ENCODE measurements at regions not wholly inside any gene's neighbourhood (a gene's known extent, or its start where the extent isn't known, plus 50 kb on each side); places are given as distances from the start of the nearest gene placed in this dataset.
"Not testable (repeated sequence)": the region's sequence is repeated elsewhere in the genome, so short reads cannot be mapped to it uniquely, and the experiment has no call there.

DNA sequence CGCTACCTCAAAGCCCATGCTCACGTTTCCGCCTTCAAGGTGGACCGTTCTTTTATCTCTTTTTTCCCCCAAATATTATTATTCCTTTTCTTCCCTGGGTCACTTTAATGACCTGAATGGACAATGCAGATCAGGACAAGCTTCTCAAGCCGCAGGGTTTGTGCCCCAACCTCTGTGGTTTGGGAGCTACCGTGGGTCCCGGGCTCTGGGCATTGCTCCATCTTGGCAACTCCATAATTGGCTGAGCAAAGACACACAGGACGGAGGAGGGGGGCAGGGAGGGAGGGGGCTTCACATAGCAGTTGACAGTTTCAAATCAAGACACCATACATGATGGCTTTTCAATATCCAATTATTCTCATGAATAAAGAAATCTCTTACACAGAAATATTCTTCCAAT lies 308.1 kb upstream of the FZD8 start:
- no peak for DNase-seq

DNA sequence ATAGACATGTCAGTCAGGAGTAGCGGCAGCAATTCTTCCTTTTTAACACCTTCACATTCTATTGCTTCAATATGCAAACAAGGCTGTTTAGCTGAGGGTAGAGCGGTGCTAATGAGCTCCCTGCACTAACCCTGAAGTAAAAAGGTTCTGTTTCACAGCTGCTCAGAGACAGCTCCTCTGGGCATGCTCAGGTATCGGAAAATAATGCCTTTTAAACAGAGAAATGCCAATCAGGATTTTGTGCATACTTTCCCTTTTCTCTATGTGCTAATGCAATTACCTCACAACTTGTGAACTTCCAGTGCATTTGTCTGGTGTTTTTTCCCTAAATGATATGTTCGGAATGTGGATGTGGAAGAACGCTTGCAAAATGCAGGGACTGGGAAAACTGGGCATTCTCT lies 307.7 kb upstream of the FZD8 start:
- DNase-seq = no peak

DNA sequence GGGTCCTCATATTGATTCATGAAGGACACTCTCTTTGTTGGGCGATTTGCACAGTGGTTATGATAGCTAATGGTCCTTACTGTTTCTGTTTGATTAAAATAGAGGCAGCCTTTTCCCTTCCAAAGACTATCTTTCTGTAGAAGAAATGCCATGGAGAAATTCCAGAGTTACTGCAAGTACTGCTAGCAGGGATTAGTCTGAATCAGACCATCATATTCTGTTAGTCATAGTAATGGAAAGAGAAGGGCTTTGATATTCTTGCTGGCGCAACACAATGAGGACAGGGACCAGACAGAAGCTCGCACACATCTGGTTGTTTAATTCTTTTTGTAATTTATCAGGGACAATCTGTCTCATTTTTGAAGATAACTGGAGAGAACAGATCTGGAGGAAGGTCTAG lies 304.5 kb upstream of the FZD8 start:
- DNase-seq = no peak

DNA sequence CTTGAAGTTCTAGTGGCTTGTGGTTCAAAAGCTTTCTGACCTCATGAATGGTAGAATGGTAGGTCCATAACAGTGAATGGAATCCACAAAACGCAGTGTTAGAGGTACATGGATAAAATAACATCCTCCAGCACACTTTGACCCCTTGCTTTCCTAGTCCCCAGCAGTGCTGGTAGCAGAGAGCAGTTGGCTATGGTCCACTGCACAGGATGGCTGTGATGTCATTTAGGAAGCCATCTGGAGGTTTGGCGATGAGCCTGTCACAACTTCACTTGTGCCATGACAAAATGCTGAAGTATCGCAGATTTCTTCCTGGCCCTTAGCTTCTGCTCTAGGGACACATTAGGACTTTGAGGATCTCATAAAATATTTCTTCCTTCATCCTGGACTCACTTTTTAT lies 300.0 kb upstream of the FZD8 start:
- no peak for DNase-seq

DNA sequence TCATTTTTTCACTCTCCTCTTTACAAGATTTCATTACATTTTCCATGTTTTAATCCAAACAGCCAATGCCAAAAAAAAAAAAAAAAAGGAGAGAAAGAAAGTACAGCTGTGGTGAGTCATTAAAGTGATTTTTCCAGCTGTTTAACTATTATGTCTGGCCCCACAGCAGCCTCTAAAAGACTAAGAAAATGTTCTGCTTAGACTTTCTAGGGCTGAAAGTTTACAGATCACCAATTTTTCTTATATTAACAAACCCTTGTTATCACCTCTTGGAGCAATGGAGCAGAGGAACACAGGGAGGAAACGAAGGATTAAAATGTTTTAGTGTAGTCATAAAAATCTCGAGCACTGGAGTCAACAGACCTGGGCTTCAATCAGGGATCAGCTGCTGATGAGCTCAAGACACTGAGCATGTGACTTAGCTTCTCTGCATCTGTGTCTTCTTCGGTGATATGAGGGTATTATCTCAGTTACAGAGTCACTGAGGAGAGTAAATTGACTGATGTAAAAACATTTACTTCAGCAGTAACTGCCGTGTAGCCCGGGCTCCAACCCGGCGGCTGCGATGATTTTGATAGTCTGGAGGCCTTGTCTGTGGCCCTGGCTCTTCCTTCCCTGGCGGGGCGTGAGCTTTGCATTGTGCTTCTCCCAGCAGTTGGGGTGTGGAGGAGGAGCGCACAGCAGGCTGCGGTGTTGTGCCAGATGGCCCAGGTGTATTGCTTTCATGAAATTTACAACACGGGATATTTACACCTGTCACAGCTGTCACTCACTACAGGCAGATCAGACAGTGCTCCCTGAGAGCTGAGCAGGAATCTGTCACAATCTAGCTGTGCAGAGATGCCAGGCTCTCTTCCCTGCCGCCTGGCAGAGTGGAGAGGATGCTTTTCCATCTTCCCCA lies 298.3 kb upstream of the FZD8 start:
- no peak for DNase-seq

DNA sequence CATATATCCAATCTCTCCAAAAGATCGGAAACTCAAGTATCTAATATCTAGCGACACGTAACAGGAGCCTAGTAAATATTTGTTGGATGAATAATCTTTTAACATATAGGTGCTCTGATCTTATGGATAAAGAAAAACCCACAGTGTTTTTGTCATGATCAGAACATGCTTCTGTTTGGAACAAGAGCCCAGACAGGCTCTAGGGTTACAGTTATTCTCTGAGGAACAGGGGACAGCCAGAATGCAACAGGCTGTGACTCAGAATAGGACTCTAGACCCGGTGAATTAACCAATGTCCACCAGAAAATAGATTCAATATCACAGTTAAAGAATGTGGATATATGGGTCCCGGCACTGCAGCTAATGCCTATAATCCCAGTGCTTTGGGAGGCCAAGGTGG lies 296.1 kb upstream of the FZD8 start:
- no peak for DNase-seq

DNA sequence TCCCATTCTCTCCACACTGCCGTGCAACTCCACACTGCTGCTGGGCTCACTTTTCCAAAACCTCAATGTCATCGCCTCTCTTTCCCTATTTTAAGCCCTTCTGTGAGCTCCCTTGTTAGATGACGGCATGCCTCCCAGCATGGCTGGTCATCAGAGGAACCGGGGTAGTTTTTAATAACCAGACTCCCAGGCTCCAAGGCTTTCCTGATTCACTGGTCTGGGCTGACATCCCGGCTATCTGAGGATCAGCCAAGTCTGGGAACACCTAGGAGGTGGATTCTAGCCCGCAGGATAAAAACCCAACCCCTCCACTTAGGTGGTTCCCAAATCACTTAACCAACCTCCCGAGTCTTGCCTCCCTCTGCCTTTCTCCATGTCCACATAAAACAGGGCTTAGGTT lies 295.4 kb upstream of the FZD8 start:
- no peak for DNase-seq

DNA sequence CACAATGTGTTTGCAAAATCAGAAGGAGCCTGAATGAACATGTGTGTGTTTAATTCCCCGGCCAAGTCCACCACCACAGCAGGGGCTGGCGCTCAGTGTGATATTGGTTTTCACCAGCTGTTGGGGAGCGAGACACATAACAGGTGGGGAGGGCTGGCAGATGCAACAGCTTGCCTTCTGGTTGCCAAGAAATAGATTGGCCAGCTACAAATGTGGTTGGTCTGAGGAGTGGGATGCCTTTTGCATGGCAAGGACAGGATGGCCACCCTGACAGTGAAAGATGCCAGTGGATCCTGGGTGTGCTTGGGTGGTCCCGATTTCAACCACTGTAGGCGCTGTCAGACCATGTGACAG lies 292.5 kb upstream of the FZD8 start:
- DNase-seq = no peak

DNA sequence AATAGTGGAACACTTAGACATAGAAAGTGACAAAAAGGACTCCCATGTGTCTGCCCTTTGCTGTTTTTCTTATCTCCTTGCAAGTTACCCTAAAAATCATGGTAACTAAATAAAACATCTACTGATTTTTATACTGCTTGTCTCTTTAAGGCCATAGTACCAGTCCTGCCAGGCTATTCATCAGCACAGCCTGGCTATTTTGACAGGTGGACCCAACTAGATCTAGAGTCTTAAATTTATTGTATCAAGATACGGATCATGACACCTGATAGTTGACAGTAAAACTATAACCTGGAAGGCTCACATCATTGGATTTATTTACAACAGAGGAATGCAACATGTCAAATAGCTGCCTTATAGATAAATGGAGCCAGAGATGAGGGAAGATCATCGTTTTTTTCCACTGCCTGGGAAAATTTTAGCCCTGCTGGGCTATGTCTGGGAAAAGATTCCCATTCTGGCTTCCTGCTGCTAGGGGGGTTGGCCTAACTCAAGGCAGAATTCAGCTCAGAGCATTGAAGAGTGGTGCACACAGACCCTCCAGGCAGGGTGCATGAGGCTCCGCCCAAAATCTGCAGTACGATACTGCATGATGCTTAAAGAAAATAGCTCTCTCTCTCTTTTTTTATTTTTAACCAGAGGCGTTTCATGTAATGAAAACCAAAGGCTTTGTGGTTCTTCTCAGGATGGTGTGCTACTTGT lies 292.0 kb upstream of the FZD8 start:
- DNase-seq = no peak

DNA sequence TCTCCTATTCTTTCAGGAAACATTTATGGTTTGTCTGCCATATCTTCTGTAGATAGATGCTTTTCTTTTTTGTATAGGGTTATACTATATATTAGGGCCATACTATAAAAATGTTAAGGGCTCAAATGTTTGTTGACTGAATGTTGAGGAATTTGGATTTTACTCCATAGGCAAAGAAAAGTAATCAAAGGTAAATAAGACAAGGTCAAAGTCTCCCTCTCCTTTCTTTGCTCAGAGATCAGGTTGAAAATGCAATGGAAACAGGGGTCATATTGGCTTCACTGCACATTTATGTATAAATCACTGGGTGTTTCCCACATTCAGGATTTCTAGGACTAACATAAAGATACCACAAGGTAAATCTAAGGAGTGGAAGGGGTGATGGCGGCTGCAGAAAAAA lies 291.4 kb upstream of the FZD8 start:
- no peak for DNase-seq

DNA sequence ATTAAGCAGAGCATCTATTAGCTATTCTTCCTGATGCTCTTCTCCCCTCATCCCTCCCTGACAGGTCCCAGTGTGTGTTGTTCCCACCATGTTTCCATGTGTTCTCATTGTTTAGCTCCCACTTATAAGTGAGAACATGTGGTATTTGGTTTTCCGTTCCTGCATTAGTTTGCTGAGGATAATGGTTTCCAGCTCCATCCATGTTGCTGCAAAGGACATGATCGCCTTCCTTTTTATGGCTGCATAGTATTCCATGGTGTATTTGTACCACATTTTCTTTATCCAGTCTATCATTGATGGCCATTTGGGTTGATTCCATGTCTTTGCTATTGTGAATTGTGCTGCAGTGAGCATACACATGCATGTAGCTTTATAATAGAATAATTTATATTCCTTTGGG lies 287.9 kb upstream of the FZD8 start:
- not testable (repeated sequence) for DNase-seq

DNA sequence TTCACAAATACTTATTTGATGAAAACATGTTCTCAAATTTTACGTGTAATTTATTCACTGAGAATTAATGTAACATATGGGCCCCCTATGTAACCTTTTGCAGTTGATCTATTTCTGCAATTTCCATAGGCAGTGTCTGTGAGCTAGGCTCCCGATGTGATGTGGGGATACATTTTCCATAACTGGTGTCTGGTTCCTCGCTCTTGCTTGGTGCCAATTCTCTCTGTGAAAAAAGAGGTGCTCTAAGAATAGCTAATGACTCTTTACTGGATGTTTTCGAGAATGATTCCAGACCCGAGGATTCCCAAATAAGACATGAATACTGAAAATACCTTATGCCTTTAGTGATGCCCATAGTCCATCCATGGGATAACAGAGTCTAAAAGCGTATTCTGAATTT lies 286.7 kb upstream of the FZD8 start:
- DNase-seq = no peak

DNA sequence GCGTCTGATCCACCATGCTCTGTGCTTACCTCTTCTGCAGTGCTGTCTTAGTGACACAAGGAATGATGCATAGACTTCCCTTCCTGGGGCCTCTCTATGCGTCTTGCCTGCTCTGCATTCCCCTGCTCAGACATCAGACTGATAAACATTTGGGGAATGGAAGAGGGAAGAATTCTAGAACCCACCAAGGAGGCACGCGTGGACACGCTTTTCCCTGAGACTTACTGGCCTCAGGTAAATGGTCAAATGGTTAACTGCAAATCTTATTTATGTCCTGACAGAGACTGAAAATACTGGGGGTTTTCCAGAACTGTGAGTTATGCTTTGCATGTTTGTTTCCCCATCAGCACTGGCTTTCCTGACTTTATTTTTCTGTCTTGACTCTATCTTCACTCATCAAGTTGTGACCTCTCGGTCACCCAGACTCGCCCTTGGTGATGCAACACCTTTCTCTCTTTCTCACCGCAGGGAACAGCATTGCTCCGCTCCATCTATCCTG lies 285.9 kb upstream of the FZD8 start:
- no peak for DNase-seq

DNA sequence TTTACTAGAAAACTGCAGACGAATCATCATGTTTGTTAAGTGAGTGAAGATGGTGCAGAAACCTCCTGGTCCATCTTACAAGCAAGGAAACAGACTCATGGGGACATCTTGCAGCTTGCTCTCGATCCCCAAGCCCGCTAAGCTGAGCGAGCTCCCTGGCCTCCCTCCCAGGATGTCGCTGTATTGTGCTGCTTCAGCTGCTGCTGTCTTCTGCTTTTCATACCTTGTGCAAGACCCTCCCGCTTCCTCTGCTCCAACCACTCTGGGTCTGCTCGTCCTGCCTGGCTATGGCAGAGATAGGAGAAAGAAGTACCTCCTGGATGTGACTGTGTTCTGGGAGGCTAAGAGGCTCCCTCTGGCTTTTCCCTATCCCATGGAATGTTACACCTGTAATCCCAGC lies 285.2 kb upstream of the FZD8 start:
- no peak for DNase-seq

DNA sequence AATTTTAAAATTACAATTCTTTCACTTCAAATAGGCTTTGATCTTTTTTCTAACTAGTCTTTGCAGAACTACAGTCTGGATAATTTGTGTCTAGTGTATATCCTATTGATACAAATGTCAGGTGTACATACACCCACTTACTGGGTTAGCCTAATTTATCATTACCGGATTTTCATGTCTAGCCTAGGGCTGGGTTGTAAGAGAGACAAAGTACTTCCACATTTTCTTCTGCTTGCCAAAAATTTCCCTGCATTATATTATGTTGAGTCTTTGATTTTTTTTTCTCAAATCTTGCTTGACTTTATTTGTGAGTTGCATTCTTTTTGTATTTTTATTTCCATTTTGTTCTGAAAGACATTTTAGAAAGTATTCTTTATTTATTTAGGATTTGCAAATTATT lies 284.8 kb upstream of the FZD8 start:
- no peak for DNase-seq

DNA sequence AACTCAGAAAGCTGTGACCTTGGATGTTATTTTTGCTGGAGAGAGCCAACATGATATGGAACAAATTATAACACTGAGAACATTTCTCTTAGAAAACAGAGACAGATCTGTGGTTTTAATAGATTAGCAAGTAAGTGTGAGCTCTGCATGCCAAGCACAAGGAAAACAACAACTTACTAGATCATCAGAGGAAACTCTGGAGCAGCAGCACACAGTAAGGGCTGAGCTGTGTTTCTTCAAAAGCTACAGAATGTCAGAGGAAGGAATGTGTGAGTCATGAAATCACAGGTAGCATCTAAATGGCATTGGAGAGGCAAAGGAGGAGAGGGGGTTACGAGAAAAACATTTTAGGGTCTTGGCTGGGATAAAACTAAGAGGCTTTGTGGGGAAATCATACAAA lies 283.4 kb upstream of the FZD8 start:
- DNase-seq = no peak

DNA sequence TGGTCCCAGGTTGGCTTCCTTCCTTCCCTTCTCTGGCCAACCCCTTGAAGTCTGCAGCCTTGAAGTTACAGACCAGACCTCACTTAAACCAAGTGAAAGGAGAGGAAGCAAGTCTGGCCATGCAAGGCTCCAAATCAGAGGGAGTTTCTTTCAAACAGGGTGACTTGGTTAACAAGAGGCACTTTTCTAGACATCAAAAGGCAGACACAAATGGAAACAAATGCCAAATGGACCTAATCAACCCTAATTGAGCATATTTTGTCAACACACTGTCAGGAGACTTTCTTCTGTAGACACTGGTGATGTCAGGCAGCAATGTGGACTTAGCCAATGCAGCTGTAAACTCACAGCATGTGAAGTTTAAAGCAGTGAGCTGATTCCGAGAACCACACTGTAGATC lies 282.7 kb upstream of the FZD8 start:
- no peak for DNase-seq

DNA sequence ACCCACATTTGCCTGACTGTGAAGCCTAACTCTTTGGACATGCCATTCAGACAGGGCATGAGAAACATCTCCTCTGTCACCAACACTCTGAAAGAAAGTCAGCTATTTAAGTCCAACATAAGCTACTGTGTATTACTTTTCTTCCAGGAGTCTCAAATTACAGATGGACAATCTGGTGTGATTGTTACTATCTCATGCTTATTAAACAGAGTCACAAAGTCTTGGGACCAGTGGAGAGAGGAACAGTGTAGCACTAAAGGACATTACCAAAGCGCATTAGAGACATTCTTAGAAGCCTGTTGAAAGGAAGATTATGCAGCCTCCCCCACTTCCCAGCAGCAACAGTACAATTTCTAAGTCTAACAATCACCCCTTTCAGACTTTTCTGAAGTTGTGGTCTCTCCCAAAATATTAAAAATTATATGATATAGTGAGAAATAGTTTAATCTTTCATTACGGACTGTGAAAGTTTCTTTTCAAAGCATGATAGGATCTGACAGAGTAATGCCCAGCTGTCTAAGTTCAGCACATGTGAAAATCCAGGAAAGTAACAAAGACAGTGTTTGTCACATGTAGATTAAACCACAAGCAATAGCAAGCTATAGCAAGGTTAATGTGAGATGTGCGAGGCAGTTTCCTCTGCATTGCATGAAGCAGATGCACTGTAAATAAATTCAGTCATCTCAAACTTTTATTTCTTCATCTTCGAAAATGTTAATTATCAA lies 280.9 kb upstream of the FZD8 start:
- DNase-seq = no peak

DNA sequence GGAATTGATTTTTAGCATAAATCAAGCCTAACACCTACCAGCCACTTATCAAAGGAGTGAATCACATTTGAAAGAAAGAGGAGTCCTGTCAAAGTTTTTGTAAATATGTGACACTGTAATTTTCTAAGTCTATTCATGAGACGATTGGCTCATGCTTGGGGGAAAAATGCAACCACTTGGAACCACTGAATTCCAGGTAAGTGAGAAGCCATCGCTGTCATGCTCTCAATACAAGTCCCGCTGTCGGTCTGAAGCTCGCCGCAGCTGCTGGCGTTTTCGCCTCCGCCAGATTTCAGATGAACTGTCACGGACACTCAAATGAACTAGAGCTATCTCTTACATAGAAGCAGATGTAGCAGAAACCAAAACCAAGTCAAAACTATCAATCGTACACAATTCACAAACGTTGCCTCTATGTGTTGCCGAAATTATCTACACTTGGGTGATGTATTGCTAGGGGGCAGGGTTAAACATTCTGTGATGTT lies 279.8 kb upstream of the FZD8 start:
- DNase-seq = no peak

DNA sequence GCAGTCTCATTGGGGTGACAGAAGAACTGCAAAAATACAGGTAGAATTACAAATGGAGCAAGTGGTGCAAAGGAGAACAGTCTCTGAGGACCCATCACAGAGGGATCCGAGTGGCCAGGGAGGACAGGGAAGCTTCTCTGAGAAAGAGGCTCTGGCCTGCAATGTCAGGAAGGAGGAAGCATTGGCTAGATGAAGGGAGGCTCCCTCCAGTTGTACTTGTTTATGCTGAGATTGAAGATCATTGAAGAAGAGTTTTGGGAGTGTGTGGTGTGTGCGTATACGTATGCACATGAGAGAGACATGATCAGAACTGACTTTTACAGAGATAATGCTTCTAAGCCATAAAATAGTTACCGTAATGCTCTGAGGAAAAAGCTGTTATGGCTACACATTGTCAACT lies 274.7 kb upstream of the FZD8 start:
- DNase-seq = no peak

DNA sequence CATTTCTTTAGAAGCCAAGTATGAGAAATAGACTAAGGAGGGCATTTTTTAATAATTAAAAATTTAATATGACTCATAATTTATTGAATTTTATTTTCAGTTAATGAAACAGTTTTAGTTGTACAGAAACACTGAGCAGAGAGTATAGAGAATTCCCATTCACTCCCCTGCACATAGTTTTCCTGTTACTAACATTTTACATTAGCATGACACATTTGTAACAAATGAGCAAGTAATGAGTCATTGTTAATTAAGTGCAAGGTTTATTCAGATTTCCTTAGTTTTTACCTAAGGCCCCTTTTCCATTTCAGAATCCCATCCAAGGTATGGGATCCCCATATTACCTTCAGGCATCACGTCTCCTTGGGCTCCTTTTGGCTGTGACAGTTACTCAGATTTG lies 271.5 kb upstream of the FZD8 start:
- DNase-seq = no peak

DNA sequence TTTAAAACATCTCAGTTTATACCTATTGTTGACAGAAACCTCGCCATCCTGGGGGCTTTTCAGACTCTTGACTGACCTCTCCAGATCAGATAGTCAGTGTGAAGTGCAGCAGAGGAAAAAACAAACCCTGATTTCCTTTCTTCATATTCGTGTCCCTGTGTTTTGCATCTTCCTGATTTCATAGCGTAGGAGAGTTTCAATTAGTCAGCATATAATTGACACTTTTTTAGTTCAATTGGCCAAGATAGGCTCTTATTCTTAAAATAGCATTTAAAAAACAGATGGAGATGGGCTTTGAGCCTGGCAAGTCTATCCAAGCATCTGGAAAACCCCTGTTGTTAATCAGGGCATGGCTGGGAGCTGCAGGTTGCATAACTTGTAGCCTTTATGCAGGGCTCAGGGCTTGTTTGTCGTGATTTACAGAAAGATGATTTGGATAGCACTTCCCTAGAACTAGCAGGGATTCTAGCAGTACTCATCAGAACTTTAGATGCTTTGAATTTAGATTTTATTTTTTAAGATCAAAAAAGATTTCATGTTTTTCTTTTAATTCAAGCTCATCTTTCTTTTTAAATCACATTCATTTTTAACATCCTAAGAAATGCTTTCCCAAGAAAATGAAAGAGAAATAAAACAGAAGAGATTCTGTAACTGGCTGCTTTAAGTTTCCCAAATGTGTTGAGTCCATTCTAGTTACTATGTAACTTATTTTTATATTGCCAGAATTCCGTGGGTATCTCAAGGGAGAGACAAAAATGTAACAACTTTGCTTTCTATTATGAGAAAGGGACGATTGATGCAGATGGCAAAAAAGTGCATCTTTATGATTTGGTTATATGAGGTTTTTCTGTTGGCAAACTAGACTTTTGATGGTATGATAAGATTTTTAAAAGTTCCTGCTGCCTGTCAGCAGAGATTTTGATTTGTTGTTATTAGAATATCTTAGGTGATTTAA lies 270.8 kb upstream of the FZD8 start:
- no peak for DNase-seq

DNA sequence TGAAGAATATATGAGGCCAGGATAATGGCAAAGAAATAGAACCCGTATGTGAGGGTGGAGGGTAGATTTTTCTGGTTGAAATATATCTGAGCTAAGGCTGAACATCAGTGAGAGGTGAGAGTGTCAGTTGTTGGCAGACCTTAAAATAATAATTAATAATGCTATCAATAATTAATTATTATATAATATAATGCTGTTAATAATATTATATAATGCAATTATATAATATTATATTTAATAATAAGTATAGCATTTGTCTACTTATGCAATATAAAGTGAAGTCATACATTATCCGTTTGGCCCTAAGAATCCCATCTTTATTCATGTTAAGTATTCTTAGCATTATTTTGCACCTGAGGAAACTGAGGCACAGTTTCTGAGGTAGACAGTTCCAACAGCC lies 269.9 kb upstream of the FZD8 start:
- no peak for DNase-seq

Measured in hematopoietic multipotent progenitor cell treated with erythropoietin and hydrocortisone succinate and interleukin-3 and kit ligand, for 6 days (in vitro differentiated cells).